Adipocyte (in vitro differentiated cells): ENCODE measurements at regions not wholly inside any gene's neighbourhood (a gene's known extent, or its start where the extent isn't known, plus 50 kb on each side); places are given as distances from the start of the nearest gene placed in this dataset.
"Not testable (repeated sequence)": the region's sequence is repeated elsewhere in the genome, so short reads cannot be mapped to it uniquely, and the experiment has no call there.

Experiments
- DNase-seq: peaks from one replicate; pipeline ENCODE4 v3.0.0-alpha.2; 2015; ENCODE audit warnings: low read depth
- H3K27me3 ChIP-seq: replicated peaks from 2 replicates; pipeline ENCODE4 v1.7.0; 2013; ENCODE audit warnings: mild to moderate bottlenecking, low read length, moderate library complexity; ENCODE audit not compliant: control insufficient read depth, insufficient read depth
- H3K36me3 ChIP-seq: 2 replicates; pipeline ENCODE4 v1.7.0; 2013; ENCODE audit warnings: low read length, mild to moderate bottlenecking, moderate library complexity; ENCODE audit not compliant: control insufficient read depth, insufficient read depth, severe bottlenecking
- H3K4me1 ChIP-seq: 2 replicates; pipeline ENCODE4 v1.7.0; 2013; ENCODE audit warnings: mild to moderate bottlenecking, low read length, moderate library complexity; ENCODE audit not compliant: control insufficient read depth, insufficient read depth
- H3K4me3 ChIP-seq: 2 replicates; pipeline ENCODE4 v1.7.0; 2013; ENCODE audit warnings: mild to moderate bottlenecking, low read length, moderate library complexity
- H3K9ac ChIP-seq: 2 replicates; pipeline ENCODE4 v1.7.0; 2013; ENCODE audit warnings: mild to moderate bottlenecking, low read length, moderate library complexity
- H3K9me3 ChIP-seq: 2 replicates; pipeline ENCODE4 v1.7.0; 2013; ENCODE audit warnings: mild to moderate bottlenecking, low read length, moderate library complexity; ENCODE audit not compliant: control insufficient read depth

DNA sequence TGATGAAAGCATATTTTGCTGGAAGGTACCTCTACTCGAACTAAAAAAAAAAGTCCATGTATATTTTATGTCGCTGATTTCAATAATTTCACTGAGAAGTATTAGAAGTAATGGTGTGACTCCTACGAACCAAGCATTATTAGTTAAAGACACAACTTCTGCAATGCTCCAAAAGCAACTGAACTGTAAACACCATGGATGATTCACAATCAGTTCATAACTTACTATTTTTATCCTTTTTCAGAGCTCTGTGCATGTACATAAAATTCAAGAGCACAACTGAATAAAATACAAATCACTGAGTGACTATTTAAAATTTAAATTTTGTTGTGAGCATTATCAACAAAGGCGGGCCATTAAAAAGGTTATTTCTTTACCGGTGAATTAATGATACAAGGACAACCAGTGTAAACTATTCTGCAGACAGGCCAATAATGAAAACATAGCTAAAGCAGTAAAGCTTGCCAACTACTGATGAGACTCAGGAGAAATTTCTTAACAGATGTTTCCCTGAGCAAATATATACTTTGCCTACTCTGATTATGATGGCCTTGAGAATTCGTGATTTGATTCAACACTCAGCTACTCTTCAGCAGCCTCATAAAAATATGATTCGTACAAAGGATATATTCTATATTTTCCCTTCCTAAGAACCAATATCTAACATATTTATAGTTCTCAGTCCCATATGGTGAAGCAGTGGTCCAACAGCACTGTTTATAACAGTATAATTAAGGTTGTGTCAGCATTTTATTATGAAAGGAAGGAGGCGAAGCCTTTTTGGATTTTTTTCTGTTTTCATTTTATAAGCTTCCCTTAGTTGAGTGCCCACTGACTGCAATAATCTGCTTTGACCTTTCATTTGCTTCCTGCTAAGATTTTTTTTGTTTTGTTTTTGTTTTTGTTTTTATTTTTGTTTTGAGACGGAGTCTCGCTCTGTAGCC, 62.8 kb upstream of the NEIL3 start:
- no peaks in the 10 kb centered on the region for H3K36me3 ChIP-seq

DNA sequence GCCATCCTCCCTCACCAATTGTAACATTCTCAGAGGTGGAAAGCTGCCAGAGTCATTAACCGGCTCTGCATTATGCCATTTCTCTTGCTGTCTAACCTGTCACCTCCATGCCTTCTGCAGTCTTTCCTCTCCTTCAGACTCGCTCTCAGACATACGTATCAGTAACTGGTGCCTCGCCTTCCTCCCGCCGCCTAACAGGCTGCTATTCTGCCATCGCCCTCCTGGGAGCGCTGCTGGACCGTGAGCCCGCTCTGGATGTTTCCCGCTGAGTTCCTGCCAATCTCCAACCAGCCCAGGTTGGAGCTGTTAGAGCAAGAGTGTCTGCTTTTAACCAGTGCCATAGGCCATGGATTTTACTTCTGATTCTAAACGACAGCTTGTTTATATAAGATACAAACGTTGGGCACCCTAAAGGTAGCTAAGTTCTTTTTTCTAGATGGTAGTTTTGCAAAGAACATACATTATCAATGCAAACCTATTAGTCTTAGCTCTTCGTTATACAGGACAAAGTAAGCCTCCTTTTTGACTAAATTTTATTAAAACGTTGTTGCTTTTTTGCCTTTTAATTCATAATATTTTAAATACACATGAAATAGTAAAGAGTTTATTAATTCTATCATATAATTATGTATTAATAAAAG, 59.5 kb upstream of the NEIL3 start:
- H3K9me3 ChIP-seq: no peaks in the 10 kb centered on the region
- H3K9ac ChIP-seq: no peak overlapping the region
- no peak overlapping the region for H3K4me3 ChIP-seq
- peak; percentile 73 for DNase-seq
- H3K4me1 ChIP-seq: peaks cover 32% of the 10 kb centered on the region
- H3K36me3 ChIP-seq: no peaks in the 10 kb centered on the region
- no peaks in the 10 kb centered on the region for H3K27me3 ChIP-seq

More for the DNA sequence above, 62.8 kb upstream of the NEIL3 start:
- Histone ChIP-seq H3K9ac (peak overlapping the region; percentile 44), H3K4me1 (peaks cover 32% of the 10 kb centered on the region), H3K9me3 (no peaks in the 10 kb centered on the region), H3K27me3 (no peaks in the 10 kb centered on the region), H3K4me3 (peak overlapping the region; percentile 31)
- peak; percentile 55 for DNase-seq

DNA sequence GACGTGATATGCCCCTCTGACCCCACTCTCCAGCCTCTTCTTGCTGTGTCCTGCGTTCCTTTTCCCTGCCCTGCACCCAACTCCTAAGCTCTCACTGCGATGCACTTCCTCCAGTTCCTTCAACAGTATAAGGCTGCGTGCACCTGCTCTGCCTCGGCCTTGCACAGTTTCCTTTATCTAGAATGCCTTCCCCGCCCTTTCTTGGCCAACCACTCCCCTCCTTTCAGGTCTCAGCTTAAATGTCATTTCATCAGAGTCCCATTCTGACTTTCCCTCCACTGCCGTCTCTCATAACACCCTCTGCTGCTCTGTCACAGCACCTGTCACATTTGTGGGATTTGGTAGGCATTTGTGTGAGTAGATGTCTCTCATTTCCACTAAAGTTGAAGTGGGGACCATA, 58.4 kb upstream of the NEIL3 start:
- Histone ChIP-seq H3K36me3 (no peaks in the 10 kb centered on the region), H3K4me1 (peaks cover 29% of the 10 kb centered on the region), H3K9ac (no peak overlapping the region), H3K9me3 (no peaks in the 10 kb centered on the region), H3K27me3 (no peaks in the 10 kb centered on the region), H3K4me3 (no peak overlapping the region)
- no peak for DNase-seq

DNA sequence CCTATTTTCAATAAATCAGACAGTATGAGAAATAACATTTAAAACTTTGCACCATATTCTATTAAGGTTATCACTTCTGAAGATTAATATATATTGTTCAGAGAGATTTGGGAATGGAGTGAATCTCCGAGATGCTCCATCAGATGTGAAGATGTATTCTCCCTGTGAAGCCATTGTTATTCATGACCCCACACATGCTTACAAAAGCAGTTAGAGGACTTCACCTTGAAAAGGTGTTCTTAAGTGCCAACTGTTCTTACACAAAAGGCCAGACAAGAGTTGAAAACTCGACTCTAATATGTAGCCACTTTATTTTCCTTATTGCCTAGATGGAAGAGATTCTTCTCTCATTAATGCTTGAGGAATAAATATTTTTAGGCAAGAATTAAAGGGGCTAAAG, 54.3 kb upstream of the NEIL3 start:
- no peaks in the 10 kb centered on the region for H3K27me3 ChIP-seq
- H3K9ac ChIP-seq: no peak overlapping the region
- H3K4me3 ChIP-seq: no peak overlapping the region
- H3K9me3 ChIP-seq: peaks cover 3% of the 10 kb centered on the region
- no peaks in the 10 kb centered on the region for H3K4me1 ChIP-seq
- DNase-seq: no peak
- H3K36me3 ChIP-seq: no peaks in the 10 kb centered on the region

DNA sequence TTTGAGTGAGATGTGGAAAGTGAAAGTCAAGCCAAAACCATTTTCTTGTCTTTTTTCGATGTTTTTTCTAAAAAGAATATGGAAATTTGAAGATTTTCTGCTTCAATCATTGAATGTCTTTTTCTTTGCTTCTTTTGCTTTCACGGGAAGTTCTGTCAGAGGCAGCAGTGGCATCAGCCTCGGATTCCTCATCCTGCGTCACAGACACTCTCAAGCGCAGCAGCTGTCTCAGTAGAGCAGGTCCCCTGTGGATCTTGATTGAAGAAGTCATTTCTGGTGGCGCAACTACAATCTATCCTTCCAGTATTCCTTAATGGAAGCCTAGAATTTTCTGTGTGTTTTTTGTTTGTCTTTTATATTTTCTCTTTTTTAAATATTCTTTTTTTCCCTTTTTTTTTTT, 52.7 kb upstream of the NEIL3 start:
- H3K27me3 ChIP-seq: no peaks in the 10 kb centered on the region
- H3K4me3 ChIP-seq: no peak overlapping the region

DNA sequence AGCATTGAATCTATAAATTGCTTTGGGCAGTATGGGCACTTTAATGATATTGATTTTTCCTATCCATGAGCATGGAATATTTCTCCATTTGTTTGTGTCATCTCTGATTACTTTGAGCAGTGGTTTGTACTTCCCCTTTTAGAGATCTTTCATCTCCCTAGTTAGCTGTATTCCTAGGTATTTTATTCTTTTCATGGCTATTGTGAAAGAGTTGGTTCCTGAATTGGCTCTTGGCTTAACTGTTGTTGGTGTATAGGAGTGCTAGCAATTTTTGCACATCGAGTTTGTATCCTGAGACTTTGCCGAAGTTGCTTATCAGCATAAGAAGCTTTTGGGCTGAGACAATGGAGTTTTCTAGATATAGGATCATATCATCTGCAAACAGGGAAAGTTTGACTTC, 50.2 kb upstream of the NEIL3 start:
- H3K27me3 ChIP-seq, H3K36me3 ChIP-seq, H3K4me3 ChIP-seq, DNase-seq, H3K4me1 ChIP-seq, H3K9me3 ChIP-seq, H3K9ac ChIP-seq: not testable (repeated sequence)

More for the DNA sequence above, 52.7 kb upstream of the NEIL3 start:
- Histone ChIP-seq H3K4me1 (no peaks in the 10 kb centered on the region), H3K9ac (no peak overlapping the region), H3K9me3 (peaks cover 3% of the 10 kb centered on the region), H3K36me3 (no peaks in the 10 kb centered on the region)
- DNase-seq: no peak
